IMR-90 (cell line): ENCODE measurements at regions not wholly inside any gene's neighbourhood (a gene's known extent, or its start where the extent isn't known, plus 50 kb on each side); places are given as distances from the start of the nearest gene placed in this dataset.

Source experiments
- ATAC-seq: fragments of 200-7000 bp; cut with Tn5 transposase; 2 replicates; pipeline ENCODE4 v1.9.1; 2020; ENCODE audit warnings: low read depth, mild to moderate bottlenecking, moderate library complexity
- BruUV-seq: library from RNA; stranded (reverse); fragments of 400-500 nt; replicated peaks from 2 replicates; lab custom pipeline; 2021; lab: Mats Ljungman, UMichigan
- CTCF ChIA-PET: fragments of 300-600 bp; formaldehyde crosslinking; extraction: SDS; loops from one replicate; lab custom pipeline; 2021; ENCODE audit warnings: antibody characterized with exemption; lab: Yijun Ruan, JAX
- POLR2A ChIA-PET: fragments of 300-600 bp; sonication (Branson Sonifier 250); formaldehyde crosslinking; loops from one replicate; lab custom pipeline; 2022; ENCODE audit warnings: antibody characterized with exemption; ENCODE audit not compliant: unreplicated experiment; lab: Charles Lee
- DNase-seq: peaks from one replicate; pipeline ENCODE4 v3.0.0; 2013
- H2AFZ ChIP-seq: replicated peaks from 2 replicates; pipeline ENCODE3; 2013; ENCODE audit warnings: low read length, mild to moderate bottlenecking; ENCODE audit not compliant: poor library complexity
- H2AK5ac ChIP-seq: 2 replicates; pipeline ENCODE4 v1.6.1; 2013; ENCODE audit warnings: low read depth, low read length, inconsistent platforms
- H2AK9ac ChIP-seq: replicated peaks from 2 replicates; pipeline ENCODE3; 2013; ENCODE audit warnings: mild to moderate bottlenecking, low read depth, low read length, moderate library complexity; ENCODE audit not compliant: poor library complexity
- H2BK120ac ChIP-seq: 2 replicates; pipeline ENCODE4 v1.6.1; 2013; ENCODE audit warnings: low read depth, low read length, inconsistent platforms
- H2BK15ac ChIP-seq: 3 replicates; pipeline ENCODE4 v1.6.1; 2013; ENCODE audit warnings: low read depth, low read length, inconsistent platforms
- H2BK20ac ChIP-seq: 2 replicates; pipeline ENCODE4 v1.6.1; 2013; ENCODE audit warnings: low read depth, mild to moderate bottlenecking, inconsistent platforms, low read length, moderate library complexity
- H2BK5ac ChIP-seq: 2 replicates; pipeline ENCODE4 v1.6.1; 2013; ENCODE audit warnings: mild to moderate bottlenecking, low read depth, low read length, inconsistent platforms; ENCODE audit not compliant: poor library complexity, severe bottlenecking
- H3K14ac ChIP-seq: replicated peaks from 2 replicates; pipeline ENCODE4 v1.6.1; 2013; ENCODE audit warnings: low read depth, low read length, inconsistent platforms
- H3K18ac ChIP-seq: 2 replicates; pipeline ENCODE4 v1.6.1; 2013; ENCODE audit warnings: low read depth, low read length, control low read depth
- H3K23ac ChIP-seq: 2 replicates; pipeline ENCODE4 v1.6.1; 2013; ENCODE audit warnings: low read depth, low read length, inconsistent platforms
- H3K27ac ChIP-seq: 2 replicates; pipeline ENCODE4 v1.5.1; 2013; ENCODE audit warnings: mild to moderate bottlenecking, control low read depth, low read length; ENCODE audit not compliant: insufficient read depth
- H3K27me3 ChIP-seq: 2 replicates; pipeline ENCODE4 v1.6.1; 2013; ENCODE audit warnings: low read length; ENCODE audit not compliant: control insufficient read depth, insufficient read depth
- H3K36me3 ChIP-seq: 2 replicates; pipeline ENCODE4 v1.6.1; 2013; ENCODE audit warnings: low read length, mixed read lengths; ENCODE audit not compliant: control insufficient read depth, insufficient read depth
- H3K4ac ChIP-seq: 2 replicates; pipeline ENCODE4 v1.6.1; 2013; ENCODE audit warnings: low read depth, low read length, inconsistent platforms
- H3K4me1 ChIP-seq: 2 replicates; pipeline ENCODE4 v1.6.1; 2013; ENCODE audit warnings: low read length, mixed read lengths; ENCODE audit not compliant: control insufficient read depth, insufficient read depth
- H3K4me2 ChIP-seq: 2 replicates; pipeline ENCODE4 v1.6.1; 2013; ENCODE audit warnings: low read depth, mild to moderate bottlenecking, control low read depth, low read length, moderate library complexity
- H3K4me3 ChIP-seq: 2 replicates; pipeline ENCODE4 v1.5.1; 2013; ENCODE audit warnings: low read depth, mild to moderate bottlenecking, control low read depth, low read length, moderate library complexity; ENCODE audit not compliant: insufficient read depth
- H3K56ac ChIP-seq: 2 replicates; pipeline ENCODE4 v1.6.1; 2013; ENCODE audit warnings: low read length, inconsistent platforms; ENCODE audit not compliant: insufficient read depth; ENCODE audit errors: extremely low read depth
- H3K79me1 ChIP-seq, 2 experiments: 2 replicates each; pipeline ENCODE4 v1.6.1; 2013; ENCODE audit warnings: low read length in 2 of 2, inconsistent platforms in 1 of 2, low read depth in 1 of 2
- H3K9ac ChIP-seq: 2 replicates; pipeline ENCODE4 v1.6.1; 2013; ENCODE audit warnings: low read depth, low read length, control low read depth
- H3K9me1 ChIP-seq: 2 replicates; pipeline ENCODE4 v1.6.1; 2013; ENCODE audit warnings: low read length, inconsistent platforms; ENCODE audit not compliant: insufficient read depth
- H3K9me3 ChIP-seq: 2 replicates; pipeline ENCODE4 v1.6.1; 2013; ENCODE audit warnings: low read length; ENCODE audit not compliant: control insufficient read depth, insufficient read depth
- H4K20me1 ChIP-seq: 2 replicates; pipeline ENCODE4 v1.6.1; 2013; ENCODE audit warnings: low read length, inconsistent platforms; ENCODE audit not compliant: insufficient read depth
- H4K5ac ChIP-seq: 2 replicates; pipeline ENCODE4 v1.6.1; 2013; ENCODE audit warnings: mild to moderate bottlenecking, low read depth, low read length, control low read depth
- H4K8ac ChIP-seq, 2 experiments: 2 replicates each; pipeline ENCODE4 v1.6.1; 2013; ENCODE audit warnings: low read depth in 2 of 2, low read length in 2 of 2, control low read depth in 1 of 2, inconsistent platforms in 1 of 2
- H4K91ac ChIP-seq: 2 replicates; pipeline ENCODE4 v1.6.1; 2013; ENCODE audit warnings: low read depth, low read length, inconsistent platforms; ENCODE audit not compliant: insufficient read depth
- BHLHE40 ChIP-seq: fragments of 150-350 bp; IDR thresholded peaks from 2 replicates; pipeline ENCODE4 v1.6.1; 2016; ENCODE audit warnings: mild to moderate bottlenecking, low read depth, low read length
- CEBPB ChIP-seq: IDR thresholded peaks from 2 replicates; pipeline ENCODE4 v1.6.1; 2012; ENCODE audit warnings: low read depth, low read length, improper control_type of control experiment
- CHD1 ChIP-seq: IDR thresholded peaks from 2 replicates; pipeline ENCODE4 v1.6.1; 2012; ENCODE audit warnings: low read depth, low read length, improper control_type of control experiment
- CTCF ChIP-seq: conservative IDR thresholded peaks from 2 replicates; pipeline ENCODE4 v1.5.1; 2012; ENCODE audit warnings: mild to moderate bottlenecking, low read depth, low read length, improper control_type of control experiment
- FOS ChIP-seq: fragments of 150-350 bp; IDR thresholded peaks from 2 replicates; pipeline ENCODE4 v1.6.1; 2016; ENCODE audit warnings: low read depth, low read length
- MAFK ChIP-seq: IDR thresholded peaks from 2 replicates; pipeline ENCODE4 v1.6.1; 2012; ENCODE audit warnings: low read depth, low read length, improper control_type of control experiment
- MAZ ChIP-seq: IDR thresholded peaks from 2 replicates; pipeline ENCODE4 v1.6.1; 2012; ENCODE audit warnings: low read depth, mild to moderate bottlenecking, low read length, improper control_type of control experiment, moderate library complexity, borderline replicate concordance
- MXI1 ChIP-seq: IDR thresholded peaks from 2 replicates; pipeline ENCODE4 v1.6.1; 2012; ENCODE audit warnings: low read depth, mild to moderate bottlenecking, low read length, moderate library complexity, borderline replicate concordance
- NFE2L2 ChIP-seq: fragments of 150-350 bp; IDR thresholded peaks from 2 replicates; pipeline ENCODE4 v1.6.1; 2016; ENCODE audit warnings: low read depth, mild to moderate bottlenecking, low read length
- POLR2A ChIP-seq: IDR thresholded peaks from 2 replicates; pipeline ENCODE4 v1.6.1; 2012; ENCODE audit warnings: mild to moderate bottlenecking, low read depth, low read length
- RAD21 ChIP-seq: IDR thresholded peaks from 2 replicates; pipeline ENCODE4 v1.6.1; 2012; ENCODE audit warnings: low read length, improper control_type of control experiment
- RCOR1 ChIP-seq: IDR thresholded peaks from 2 replicates; pipeline ENCODE4 v1.6.1; 2012; ENCODE audit warnings: mild to moderate bottlenecking, low read length, improper control_type of control experiment; ENCODE audit not compliant: insufficient replicate concordance
- SMC3 ChIP-seq: fragments of 150-350 bp; IDR thresholded peaks from 2 replicates; pipeline ENCODE4 v1.6.1; 2016; ENCODE audit warnings: low read depth, mild to moderate bottlenecking, antibody characterized with exemption, low read length, moderate library complexity
- USF2 ChIP-seq: fragments of 150-350 bp; IDR thresholded peaks from 2 replicates; pipeline ENCODE4 v1.6.1; 2017; ENCODE audit warnings: mild to moderate bottlenecking, antibody characterized with exemption, low read length, low read depth
- WGBS, 2 experiments: methylation state at CpG; one replicate each; pipeline versions ENCODE4 v1.1.5 to v1.1.7; 2013; ENCODE audit warnings: missing lambda C conversion rate in 2 of 2; ENCODE audit not compliant: insufficient read length in 1 of 2; ENCODE audit errors: extremely low coverage in 2 of 2; 5-methylcytosine and 5-hydroxymethylcytosine counted together
- dilution Hi-C: fragments of 300-500 bp; cut with HindIII; formaldehyde crosslinking; loops from one replicate; pipeline ENCODE4 v1.14.3; 2018; ENCODE audit warnings: low sequenced_read_pairs; ENCODE audit not compliant: unreplicated experiment
- in situ Hi-C: fragments of 300-500 bp; cut with MboI; formaldehyde crosslinking; loops from 3 replicates; pipeline ENCODE4 v1.14.3; 2019; ENCODE audit warnings: low sequenced_read_pairs, inconsistent platforms, mixed read lengths
- intact Hi-C: fragments of 100-400 bp; cut with micrococcal nuclease; formaldehyde crosslinking; loops from 2 replicates; pipeline ENCODE4 v1.10.0; 2022
- TF ChIP-seq, protein P1 (sequence below): fragments of 150-350 bp; IDR thresholded peaks from 2 replicates; pipeline ENCODE4 v1.6.1; 2016; ENCODE audit warnings: low read depth, mild to moderate bottlenecking, low read length, moderate library complexity, borderline replicate concordance

DNA sequence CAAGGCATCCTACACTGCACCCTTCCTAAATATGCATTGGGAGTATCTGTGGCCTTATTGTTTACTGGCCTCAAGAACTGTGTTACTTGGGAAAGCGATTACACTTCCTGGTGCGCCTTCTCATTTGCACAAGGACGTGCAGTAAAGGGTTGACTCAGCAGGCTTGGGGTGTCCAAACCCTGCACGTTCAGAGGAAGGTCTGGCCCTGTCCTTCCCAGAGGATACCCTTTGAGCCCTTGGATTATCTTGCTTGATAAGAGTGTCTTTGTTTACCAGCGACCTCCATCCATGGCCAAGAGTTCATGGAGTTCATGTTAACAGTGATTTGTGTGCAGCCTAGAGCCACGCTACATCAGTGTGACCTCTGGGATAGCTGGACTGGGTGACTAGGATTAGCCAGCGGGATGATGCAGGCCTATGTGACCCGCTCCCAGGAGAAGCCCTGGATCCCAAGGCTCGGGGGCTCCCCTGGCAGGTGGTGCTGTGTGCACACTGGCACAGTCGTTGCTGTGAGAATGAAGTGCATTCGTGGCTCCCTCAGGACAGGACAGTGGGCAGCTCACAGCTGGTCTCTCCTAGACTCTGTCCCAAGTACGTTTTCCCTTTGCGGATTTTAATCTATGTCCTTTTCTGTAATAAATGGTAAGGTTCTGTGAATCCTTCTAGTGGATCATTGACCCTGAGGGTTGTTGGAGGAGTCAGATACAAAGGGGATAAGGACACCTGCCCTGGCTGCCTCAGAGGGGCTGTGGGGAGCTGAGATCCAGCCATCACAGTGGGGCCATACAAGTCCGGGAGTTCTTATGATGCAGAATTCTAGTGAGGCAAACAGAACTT is 73.5 kb downstream of the TTLL2 start:
- Histone ChIP-seq H3K36me3 (no peaks in the 10 kb centered on the region), H3K27me3 (no peaks in the 10 kb centered on the region), H3K23ac (no peak overlapping the region), H3K18ac (no peak overlapping the region), H2BK5ac (no peak overlapping the region), H3K4ac (no peak overlapping the region), H3K27ac (no peak overlapping the region), H3K4me1 (no peaks in the 10 kb centered on the region), H3K9ac (no peak overlapping the region), H3K79me1 (no peaks in the 10 kb centered on the region), H3K56ac (no peak overlapping the region), H2AK5ac (no peak overlapping the region), H4K5ac (no peak overlapping the region), H4K91ac (no peak overlapping the region), H2AK9ac (no peak overlapping the region), H2BK15ac (no peak overlapping the region), H3K9me1 (no peaks in the 10 kb centered on the region), H3K14ac (no peak overlapping the region), H4K8ac (no peak overlapping the region), H2BK120ac (no peak overlapping the region), H2BK20ac (no peak overlapping the region), H3K9me3 (peaks cover 52% of the 10 kb centered on the region), H3K4me3 (no peak overlapping the region), H4K20me1 (no peaks in the 10 kb centered on the region), H2AFZ (no peak overlapping the region), H3K4me2 (no peak overlapping the region)
- ATAC-seq (no peak), DNase-seq (no peak)
- no TSS peak for BruUV-seq
- in situ Hi-C loops (no loop called here), dilution Hi-C loops (no loop called here), intact Hi-C loops (no loop called here)
- no peak for TF ChIP-seq RAD21
- TF ChIP-seq NFE2L2 = no peak
- TF ChIP-seq USF2 = no peak
- TF ChIP-seq RCOR1 = no peak
- TF ChIP-seq BHLHE40 = no peak
- no peak for TF ChIP-seq MXI1
- TF ChIP-seq, protein P1, sequence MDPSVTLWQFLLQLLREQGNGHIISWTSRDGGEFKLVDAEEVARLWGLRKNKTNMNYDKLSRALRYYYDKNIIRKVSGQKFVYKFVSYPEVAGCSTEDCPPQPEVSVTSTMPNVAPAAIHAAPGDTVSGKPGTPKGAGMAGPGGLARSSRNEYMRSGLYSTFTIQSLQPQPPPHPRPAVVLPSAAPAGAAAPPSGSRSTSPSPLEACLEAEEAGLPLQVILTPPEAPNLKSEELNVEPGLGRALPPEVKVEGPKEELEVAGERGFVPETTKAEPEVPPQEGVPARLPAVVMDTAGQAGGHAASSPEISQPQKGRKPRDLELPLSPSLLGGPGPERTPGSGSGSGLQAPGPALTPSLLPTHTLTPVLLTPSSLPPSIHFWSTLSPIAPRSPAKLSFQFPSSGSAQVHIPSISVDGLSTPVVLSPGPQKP = no peak
- TF ChIP-seq CTCF = no peak
- TF ChIP-seq CHD1 = no peak
- no peak for TF ChIP-seq CEBPB
- no peak for TF ChIP-seq MAFK
- no peak for TF ChIP-seq FOS
- no peak for TF ChIP-seq SMC3
- no peak for TF ChIP-seq MAZ
- TF ChIP-seq POLR2A = no peak
- CTCF ChIA-PET = no interaction called here
- POLR2A ChIA-PET = no interaction called here
- WGBS, 2 experiments = 36% methylated on average over 7 of the region's 14 CpGs; no CpG with 5 or more reads in 1 of the 2 experiments
